Fibroblast of mammary gland (primary cell): ENCODE measurements at regions not wholly inside any gene's neighbourhood (a gene's known extent, or its start where the extent isn't known, plus 50 kb on each side); places are given as distances from the start of the nearest gene placed in this dataset.

Source experiments
- DNase-seq: peaks from one replicate; pipeline ENCODE4 v3.0.0-alpha.2; 2010; ENCODE audit warnings: low read depth
- H3K4me3 ChIP-seq: 2 replicates; pipeline ENCODE4 v1.5.1; 2011; ENCODE audit warnings: low read depth, mild to moderate bottlenecking, low read length, moderate library complexity; ENCODE audit not compliant: control insufficient read depth
- TF ChIP-seq, protein P1 (sequence below): conservative IDR thresholded peaks from 2 replicates; pipeline ENCODE4 v1.5.1; 2011; ENCODE audit warnings: low read depth, low read length, inconsistent platforms; ENCODE audit not compliant: control insufficient read depth, insufficient read depth

DNA sequence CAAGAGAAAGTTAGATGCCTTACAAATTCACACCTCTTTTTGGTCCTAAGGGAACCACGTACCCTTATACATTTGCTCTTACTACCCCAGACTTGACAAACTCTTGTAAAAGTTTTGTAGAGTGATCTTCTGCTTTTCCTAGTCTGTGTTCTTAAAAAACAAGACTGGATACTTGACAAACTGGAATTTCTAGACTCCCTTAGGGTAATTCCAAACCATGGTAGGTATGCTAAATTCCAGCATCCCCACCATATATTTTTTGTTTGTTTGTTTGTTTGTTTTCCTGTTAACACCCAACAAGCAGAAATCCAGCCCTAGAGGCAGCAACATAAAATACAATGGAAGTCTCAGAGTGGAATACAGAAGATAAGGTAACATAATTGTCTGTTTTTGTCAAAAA is 280.7 kb upstream of the NR2F2 start:
- TF ChIP-seq, protein P1, sequence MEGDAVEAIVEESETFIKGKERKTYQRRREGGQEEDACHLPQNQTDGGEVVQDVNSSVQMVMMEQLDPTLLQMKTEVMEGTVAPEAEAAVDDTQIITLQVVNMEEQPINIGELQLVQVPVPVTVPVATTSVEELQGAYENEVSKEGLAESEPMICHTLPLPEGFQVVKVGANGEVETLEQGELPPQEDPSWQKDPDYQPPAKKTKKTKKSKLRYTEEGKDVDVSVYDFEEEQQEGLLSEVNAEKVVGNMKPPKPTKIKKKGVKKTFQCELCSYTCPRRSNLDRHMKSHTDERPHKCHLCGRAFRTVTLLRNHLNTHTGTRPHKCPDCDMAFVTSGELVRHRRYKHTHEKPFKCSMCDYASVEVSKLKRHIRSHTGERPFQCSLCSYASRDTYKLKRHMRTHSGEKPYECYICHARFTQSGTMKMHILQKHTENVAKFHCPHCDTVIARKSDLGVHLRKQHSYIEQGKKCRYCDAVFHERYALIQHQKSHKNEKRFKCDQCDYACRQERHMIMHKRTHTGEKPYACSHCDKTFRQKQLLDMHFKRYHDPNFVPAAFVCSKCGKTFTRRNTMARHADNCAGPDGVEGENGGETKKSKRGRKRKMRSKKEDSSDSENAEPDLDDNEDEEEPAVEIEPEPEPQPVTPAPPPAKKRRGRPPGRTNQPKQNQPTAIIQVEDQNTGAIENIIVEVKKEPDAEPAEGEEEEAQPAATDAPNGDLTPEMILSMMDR = no peak
- H3K4me3 ChIP-seq = no peak overlapping the region
- no peak for DNase-seq

DNA sequence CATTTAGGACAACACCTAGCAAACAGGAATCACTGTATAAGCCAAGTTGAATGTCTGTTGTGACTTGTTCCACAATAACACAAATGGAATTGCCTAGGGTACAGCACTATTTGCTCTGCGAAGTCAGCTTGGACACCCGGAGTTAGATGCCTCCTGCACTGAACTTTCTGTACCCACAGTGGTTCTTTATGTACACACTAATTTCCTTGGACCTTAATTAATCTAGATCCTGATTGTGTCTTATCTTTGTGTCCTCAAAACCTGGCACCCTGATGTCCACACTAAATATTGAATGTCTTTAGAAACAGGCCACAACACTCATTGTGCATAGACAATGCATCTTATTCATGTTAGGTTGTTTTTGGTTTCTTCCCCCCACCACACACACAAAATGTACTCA is 278.9 kb upstream of the NR2F2 start:
- no peak for DNase-seq
- no peak overlapping the region for H3K4me3 ChIP-seq
- TF ChIP-seq, protein P1 = no peak

DNA sequence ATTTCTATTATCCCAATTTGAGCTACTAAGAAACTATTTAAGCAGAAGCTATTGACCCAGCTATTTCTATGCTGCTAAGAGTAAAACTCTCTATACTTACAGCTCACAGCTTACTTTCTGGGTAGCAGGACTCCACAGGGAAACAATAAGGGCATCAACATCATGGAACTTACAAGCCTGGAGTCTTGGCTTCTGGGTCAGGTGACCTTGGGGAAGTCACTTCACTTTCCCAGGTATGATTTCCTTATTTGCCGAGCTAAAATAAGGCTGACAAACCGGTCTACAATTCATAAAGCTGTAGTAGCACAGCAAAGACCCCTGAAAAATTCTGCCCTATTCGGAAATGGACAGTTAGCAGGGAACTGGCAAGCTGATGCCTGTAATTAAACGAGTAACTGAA is 278.3 kb upstream of the NR2F2 start:
- TF ChIP-seq, protein P1 = no peak
- no peak for DNase-seq
- H3K4me3 ChIP-seq = no peak overlapping the region

DNA sequence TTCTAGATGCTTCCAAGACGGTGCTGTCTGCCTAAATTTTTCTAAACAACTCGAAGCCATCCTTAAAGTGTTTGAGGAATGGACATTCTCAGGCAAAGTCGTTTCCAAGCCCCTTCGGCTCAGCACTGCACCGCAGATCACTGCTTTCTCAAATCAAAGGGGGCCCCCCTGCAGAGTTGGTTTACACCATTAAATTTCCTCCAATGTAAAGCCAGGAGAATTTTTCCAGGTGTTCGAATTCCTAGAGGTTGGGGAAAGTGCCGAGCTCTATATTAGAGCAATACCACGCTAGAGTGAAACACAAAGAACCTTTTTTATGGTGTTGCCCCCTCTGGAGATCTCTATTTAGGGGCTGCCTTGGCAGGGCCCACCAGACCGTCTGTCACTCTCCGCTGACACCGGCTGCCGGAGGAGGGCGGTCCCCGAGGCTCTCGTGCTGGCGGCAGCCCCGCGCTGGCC is 277.9 kb upstream of the NR2F2 start:
- TF ChIP-seq, protein P1 = no peak
- H3K4me3 ChIP-seq = no peak overlapping the region
- DNase-seq = no peak

DNA sequence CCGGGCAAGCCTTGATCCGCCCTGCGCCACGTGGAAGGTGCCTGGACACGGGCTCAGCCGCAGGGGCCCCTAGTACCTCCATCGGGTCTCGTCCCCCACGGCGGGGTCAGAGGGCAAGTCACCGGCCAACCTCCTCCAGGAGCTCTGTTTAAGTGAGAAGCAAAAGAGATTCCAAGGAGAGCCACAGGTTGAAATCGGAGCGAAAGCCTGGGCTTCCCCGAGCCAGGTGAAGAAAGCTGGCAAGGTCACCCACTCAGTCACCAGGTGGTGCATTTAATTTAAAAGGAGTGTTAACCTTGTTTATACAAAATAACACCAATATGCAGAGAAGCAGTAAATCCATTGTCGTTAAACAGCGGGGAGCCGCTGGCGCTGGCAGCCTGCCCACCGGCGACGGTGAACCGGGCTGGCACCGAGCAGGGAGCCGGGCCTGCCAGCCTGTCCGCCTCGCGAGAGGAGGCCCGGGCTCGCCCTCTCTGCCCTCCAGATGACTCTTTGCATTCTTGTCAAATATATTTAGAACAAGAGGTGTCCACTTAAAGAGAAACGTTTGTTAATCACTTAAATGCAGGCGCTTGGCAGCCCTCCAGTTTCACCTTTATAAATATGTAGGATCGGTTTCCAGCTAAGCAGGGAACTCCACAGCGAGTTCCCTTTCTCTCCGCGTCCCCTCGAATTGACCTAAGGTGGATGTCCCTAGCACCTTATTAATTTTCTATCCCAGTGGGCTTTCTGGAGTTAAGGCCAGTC is 277.3 kb upstream of the NR2F2 start:
- no peak for DNase-seq
- H3K4me3 ChIP-seq = no peak overlapping the region
- TF ChIP-seq, protein P1 = no peak

DNA sequence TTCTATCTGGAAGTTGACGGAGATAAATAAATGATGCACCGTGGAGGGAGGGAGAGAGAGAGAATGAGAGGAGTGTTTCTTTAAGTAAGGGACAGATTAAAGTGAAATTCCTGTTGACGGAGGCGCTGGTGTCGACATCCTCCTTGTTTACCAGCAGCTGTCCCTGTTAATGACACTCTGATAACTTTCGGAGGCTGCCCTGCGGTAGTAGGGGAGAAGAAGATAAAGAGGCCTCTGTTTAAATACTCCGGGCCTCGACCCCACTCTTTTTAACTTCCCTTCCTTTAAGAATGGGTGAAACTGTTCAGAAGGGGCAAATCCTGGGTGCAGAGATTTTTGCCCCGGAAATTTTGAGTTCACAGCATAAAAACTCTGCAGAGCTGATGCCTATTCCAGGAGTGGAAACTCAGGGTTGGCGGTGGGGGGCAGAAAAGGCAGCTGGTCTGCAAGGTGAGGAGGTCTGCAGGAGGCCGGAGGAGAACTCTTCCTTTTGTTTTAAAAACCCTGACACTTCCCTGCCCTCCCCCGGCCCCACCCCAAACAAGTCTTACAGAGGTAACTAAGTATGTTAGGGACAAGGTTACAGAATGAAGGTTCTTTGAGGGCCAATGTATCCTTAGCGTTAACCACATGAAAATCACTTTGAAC is 276.6 kb upstream of the NR2F2 start:
- no peak for DNase-seq
- TF ChIP-seq, protein P1 = no peak
- no peak overlapping the region for H3K4me3 ChIP-seq
